ENCODE measurements at regions not wholly inside any gene's neighbourhood (a gene's known extent, or its start where the extent isn't known, plus 50 kb on each side); places are given as distances from the start of the nearest gene placed in this dataset.

DNA sequence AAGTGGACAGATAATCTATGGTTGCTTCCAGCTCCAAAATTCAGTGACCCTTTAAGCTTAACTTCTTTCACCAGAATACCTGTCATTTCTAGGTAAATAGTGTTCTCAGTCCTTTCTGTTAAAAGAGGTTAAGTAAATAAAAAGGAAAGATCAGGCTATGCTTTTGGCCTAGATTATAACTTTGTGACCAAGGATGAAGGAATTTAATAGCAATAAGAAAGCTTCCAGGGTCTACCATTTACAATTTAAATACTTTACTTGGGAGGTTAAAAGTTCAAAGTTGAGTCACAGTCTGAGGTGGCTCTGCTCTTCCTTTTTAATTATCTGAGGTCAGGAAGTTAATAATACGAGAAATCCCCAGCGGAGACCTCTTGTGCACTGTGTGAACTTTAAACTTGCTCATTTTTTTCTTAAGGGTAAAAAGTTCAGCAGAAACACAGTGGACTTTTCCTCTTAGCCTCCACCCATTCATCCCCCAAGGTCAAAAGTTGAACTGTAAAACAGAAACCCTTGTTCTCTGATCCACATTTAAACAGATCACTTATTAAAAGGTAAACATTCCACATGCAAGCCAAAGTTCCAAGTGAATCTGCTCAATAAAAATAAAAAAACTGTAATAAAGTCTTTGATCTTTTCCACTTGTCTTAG, 187.1 kb downstream of the NRIP1 start:
- intact Hi-C loops (cut with micrococcal nuclease; ENCODE audit: unreplicated experiment), result loop anchor here (1.0 to 5.0 kb wide), 3 partner anchors 177 to 263 kb away; partner anchors contain the start of gene NRIP1
- Mint-ChIP-seq H3K27me3 (ENCODE audit: insufficient read depth, unreplicated experiment) (no peaks in the 10 kb centered on the region), H3K36me3 (ENCODE audit: insufficient read depth, unreplicated experiment) (peaks cover 5% of the 10 kb centered on the region), H3K4me1 (ENCODE audit: low read depth, unreplicated experiment) (peaks cover 56% of the 10 kb centered on the region), H3K4me3 (ENCODE audit: unreplicated experiment) (no peak overlapping the region), H3K27ac (ENCODE audit: unreplicated experiment) (peak overlapping the region; percentile 45), H3K9me3 (ENCODE audit: unreplicated experiment) (no peaks in the 10 kb centered on the region)
- H3K4me3 ChIP-seq (ENCODE audit: low read depth, low read length), result no peak overlapping the region
- ChIA-PET CTCF (no interaction called here), POLR2A (no interaction called here)
- TF ChIP-seq, protein P1, sequence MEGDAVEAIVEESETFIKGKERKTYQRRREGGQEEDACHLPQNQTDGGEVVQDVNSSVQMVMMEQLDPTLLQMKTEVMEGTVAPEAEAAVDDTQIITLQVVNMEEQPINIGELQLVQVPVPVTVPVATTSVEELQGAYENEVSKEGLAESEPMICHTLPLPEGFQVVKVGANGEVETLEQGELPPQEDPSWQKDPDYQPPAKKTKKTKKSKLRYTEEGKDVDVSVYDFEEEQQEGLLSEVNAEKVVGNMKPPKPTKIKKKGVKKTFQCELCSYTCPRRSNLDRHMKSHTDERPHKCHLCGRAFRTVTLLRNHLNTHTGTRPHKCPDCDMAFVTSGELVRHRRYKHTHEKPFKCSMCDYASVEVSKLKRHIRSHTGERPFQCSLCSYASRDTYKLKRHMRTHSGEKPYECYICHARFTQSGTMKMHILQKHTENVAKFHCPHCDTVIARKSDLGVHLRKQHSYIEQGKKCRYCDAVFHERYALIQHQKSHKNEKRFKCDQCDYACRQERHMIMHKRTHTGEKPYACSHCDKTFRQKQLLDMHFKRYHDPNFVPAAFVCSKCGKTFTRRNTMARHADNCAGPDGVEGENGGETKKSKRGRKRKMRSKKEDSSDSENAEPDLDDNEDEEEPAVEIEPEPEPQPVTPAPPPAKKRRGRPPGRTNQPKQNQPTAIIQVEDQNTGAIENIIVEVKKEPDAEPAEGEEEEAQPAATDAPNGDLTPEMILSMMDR (IDR thresholded peaks at IDR 0.05; ENCODE audit: insufficient read depth in 1 of 2, low read depth in 1 of 2, low read length in 1 of 2, severe bottlenecking in 1 of 2, unreplicated experiment in 1 of 2), result no peak
- H3K4me1 ChIP-seq, result peaks cover 61% of the 10 kb centered on the region
- H3K9me3 ChIP-seq, result no peaks in the 10 kb centered on the region
- DNase-seq, result peak; percentile 46 to 53
- no peaks in the 10 kb centered on the region for H3K27me3 ChIP-seq (replicated peaks; ENCODE audit: control insufficient read depth, insufficient read depth, low read length)
- H3K36me3 ChIP-seq (ENCODE audit: control insufficient read depth, insufficient read depth, low read length), result no peaks in the 10 kb centered on the region
- no TSS peak for BruUV-seq (replicated peaks)

DNA sequence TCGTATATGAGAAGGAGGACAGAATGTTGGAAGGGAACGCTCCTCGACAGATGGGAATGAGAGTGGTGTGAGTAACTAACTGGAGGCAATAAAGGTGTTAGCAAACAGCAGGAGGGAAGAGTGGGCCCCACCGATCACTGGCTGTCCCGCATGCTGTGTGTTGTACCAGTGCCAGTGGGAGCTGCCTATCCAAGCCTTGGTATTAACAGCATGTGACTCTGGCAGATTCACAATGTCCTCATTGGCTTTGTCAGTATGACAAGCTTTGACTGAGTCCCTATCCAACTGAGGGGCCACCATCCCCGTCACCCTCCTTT, 188.3 kb downstream of the NRIP1 start:
- Histone ChIP-seq H3K36me3 (ENCODE audit: control insufficient read depth, insufficient read depth, low read length) (no peaks in the 10 kb centered on the region), H3K4me3 (ENCODE audit: low read depth, low read length) (no peak overlapping the region), H3K4me1 (peaks cover 61% of the 10 kb centered on the region), H3K9me3 (no peaks in the 10 kb centered on the region), H3K27me3 (replicated peaks; ENCODE audit: control insufficient read depth, insufficient read depth, low read length) (no peaks in the 10 kb centered on the region)
- no peaks in the 10 kb centered on the region for H3K27me3 Mint-ChIP-seq (ENCODE audit: insufficient read depth, unreplicated experiment)
- TF ChIP-seq, protein P1 (IDR thresholded peaks at IDR 0.05; ENCODE audit: insufficient read depth in 1 of 2, low read depth in 1 of 2, low read length in 1 of 2, severe bottlenecking in 1 of 2, unreplicated experiment in 1 of 2), result no peak
- intact Hi-C loops (cut with micrococcal nuclease; ENCODE audit: unreplicated experiment), result loop anchor here (2.0 to 5.0 kb wide), 2 partner anchors 186 to 264 kb away; partner anchors contain the start of gene NRIP1
- no peaks in the 10 kb centered on the region for H3K9me3 Mint-ChIP-seq (ENCODE audit: unreplicated experiment)
- ChIA-PET CTCF (no interaction called here), POLR2A (no interaction called here)
- no peak for DNase-seq
- no TSS peak for BruUV-seq (replicated peaks)
- no peak overlapping the region for H3K4me3 Mint-ChIP-seq (ENCODE audit: unreplicated experiment)
- H3K27ac Mint-ChIP-seq (ENCODE audit: unreplicated experiment), result peak overlapping the region; percentile 18
- H3K36me3 Mint-ChIP-seq (ENCODE audit: insufficient read depth, unreplicated experiment), result peaks cover 5% of the 10 kb centered on the region
- H3K4me1 Mint-ChIP-seq (ENCODE audit: low read depth, unreplicated experiment), result peaks cover 56% of the 10 kb centered on the region

DNA sequence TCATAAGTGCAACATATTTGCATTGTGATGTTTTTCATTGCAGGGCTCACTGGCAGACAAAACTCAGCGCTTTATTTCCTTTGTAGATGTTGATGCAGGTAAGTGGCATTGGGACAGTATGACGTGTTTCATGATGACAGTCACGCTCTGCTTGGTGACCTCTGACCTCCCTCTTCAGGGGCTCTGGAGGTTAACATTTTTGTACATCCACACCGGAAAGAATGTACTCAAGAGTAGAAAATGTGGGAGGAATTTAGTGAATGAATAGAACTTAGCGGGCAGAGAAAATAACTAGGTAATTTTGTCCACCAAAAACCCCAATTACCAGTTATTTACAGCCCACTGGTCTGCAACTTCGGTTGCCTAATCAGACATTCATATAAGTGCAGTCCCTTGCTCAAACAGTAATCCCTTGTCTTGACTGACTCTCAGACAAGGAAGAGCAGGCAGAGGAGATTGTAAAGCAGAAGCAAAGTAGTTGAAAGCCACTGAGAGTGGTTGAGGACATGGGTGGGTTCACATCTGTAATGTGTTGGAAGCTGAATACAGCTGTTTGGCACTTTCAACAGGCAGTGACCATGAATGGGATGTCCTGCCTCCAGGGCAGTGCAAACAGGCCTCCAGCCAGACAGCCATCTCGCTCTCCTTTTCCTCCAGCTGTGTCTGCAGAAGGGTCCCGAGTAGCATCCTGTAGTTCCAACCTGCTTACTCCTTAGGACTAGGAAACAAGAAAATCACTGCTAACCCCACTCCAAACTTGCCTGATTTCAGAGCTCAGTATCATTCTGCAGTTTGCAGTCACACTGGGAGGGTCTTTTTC, 188.9 kb downstream of the NRIP1 start:
- CTCF ChIA-PET, result no interaction called here

More for the DNA sequence above, 188.9 kb downstream of the NRIP1 start:
- Histone ChIP-seq H3K27me3 (replicated peaks; ENCODE audit: control insufficient read depth, insufficient read depth, low read length) (no peaks in the 10 kb centered on the region), H3K4me1 (peaks cover 61% of the 10 kb centered on the region), H3K9me3 (no peaks in the 10 kb centered on the region), H3K36me3 (ENCODE audit: control insufficient read depth, insufficient read depth, low read length) (no peaks in the 10 kb centered on the region), H3K4me3 (ENCODE audit: low read depth, low read length) (no peak overlapping the region)
- H3K27me3 Mint-ChIP-seq (ENCODE audit: insufficient read depth, unreplicated experiment), result no peaks in the 10 kb centered on the region
- H3K4me1 Mint-ChIP-seq (ENCODE audit: low read depth, unreplicated experiment), result peaks cover 59% of the 10 kb centered on the region
- DNase-seq, result no peak
- POLR2A ChIA-PET, result no interaction called here
- no TSS peak for BruUV-seq (replicated peaks)
- peaks cover 5% of the 10 kb centered on the region for H3K36me3 Mint-ChIP-seq (ENCODE audit: insufficient read depth, unreplicated experiment)
- TF ChIP-seq, protein P1 (IDR thresholded peaks at IDR 0.05; ENCODE audit: insufficient read depth in 1 of 2, low read depth in 1 of 2, low read length in 1 of 2, severe bottlenecking in 1 of 2, unreplicated experiment in 1 of 2), result no peak
- H3K4me3 Mint-ChIP-seq (ENCODE audit: unreplicated experiment), result no peak overlapping the region
- H3K9me3 Mint-ChIP-seq (ENCODE audit: unreplicated experiment), result no peaks in the 10 kb centered on the region
- H3K27ac Mint-ChIP-seq (ENCODE audit: unreplicated experiment), result no peak overlapping the region
- intact Hi-C loops (cut with micrococcal nuclease; ENCODE audit: unreplicated experiment), result loop anchor here (2.0 to 5.0 kb wide), 2 partner anchors 186 to 265 kb away; partner anchors contain the start of gene NRIP1

Data from Caco-2 (cell line).